GM12878 (cell line): ENCODE measurements at regions not wholly inside any gene's neighbourhood (a gene's known extent, or its start where the extent isn't known, plus 50 kb on each side); places are given as distances from the start of the nearest gene placed in this dataset.

Source experiments
- CBX5 ChIP-seq: sonication (generic); IDR thresholded peaks from 2 replicates; pipeline ENCODE4 v1.6.1; 2016; ENCODE audit warnings: low read depth, moderate library complexity, mild to moderate bottlenecking, inconsistent platforms
- CTCF ChIP-seq, 3 experiments: IDR thresholded peaks in 2 of 3; conservative IDR thresholded peaks in 1 of 3; 2 replicates each; pipeline ENCODE4 v1.5.1; 2011; ENCODE audit warnings: low read depth in 3 of 3, low read length in 3 of 3, mild to moderate bottlenecking in 3 of 3, control low read depth in 2 of 3, moderate library complexity in 2 of 3, inconsistent platforms in 1 of 3, mixed read lengths in 1 of 3; ENCODE audit not compliant: control insufficient read depth in 2 of 3, insufficient read depth in 1 of 3; ENCODE audit errors: extremely low read depth in 1 of 3
- CUX1 ChIP-seq: IDR thresholded peaks from 2 replicates; pipeline ENCODE4 v1.6.1; 2012; ENCODE audit warnings: improper control_type of control experiment, low read depth, low read length; ENCODE audit not compliant: insufficient replicate concordance
- E4F1 ChIP-seq: fragments of 450-650 bp; IDR thresholded peaks from 2 replicates; pipeline ENCODE4 v1.6.1; 2018; ENCODE audit warnings: borderline replicate concordance, mild to moderate bottlenecking; ENCODE audit not compliant: partially characterized antibody
- RCOR1 ChIP-seq: conservative IDR thresholded peaks from 2 replicates; pipeline ENCODE4 v1.6.1; 2012; ENCODE audit warnings: low read depth, low read length, improper control_type of control experiment
- RFX5 ChIP-seq: IDR thresholded peaks from 2 replicates; pipeline ENCODE4 v1.6.1; 2011; ENCODE audit warnings: low read depth, low read length, improper control_type of control experiment

GRCh38 chr17:65388911-65389310, 172.5 kb downstream of the AXIN2 start (continued):
- TF ChIP-seq E4F1 (no peak), CUX1 (no peak), RFX5 (no peak), RCOR1 (no peak), CTCF (IDR thresholded peaks at IDR 0.05 in 2 of 3, conservative IDR thresholded peaks at IDR 0.05 in 1 of 3; ENCODE audit: control insufficient read depth in 2 of 3, extremely low read depth in 1 of 3, insufficient read depth in 1 of 3, low read depth in 3 of 3, low read length in 3 of 3) (no peak), CBX5 (no peak)
